Neutrophil (primary cell): ENCODE measurements at regions not wholly inside any gene's neighbourhood (a gene's known extent, or its start where the extent isn't known, plus 50 kb on each side); places are given as distances from the start of the nearest gene placed in this dataset.

ENCODE experiments used
- H3K27ac ChIP-seq: fragments of 200-600 bp; sonication (generic); 2 replicates; pipeline ENCODE4 v1.5.1; 2016; ENCODE audit warnings: mild to moderate bottlenecking, moderate library complexity
- H3K27me3 ChIP-seq: fragments of 200-600 bp; sonication (generic); 2 replicates; pipeline ENCODE4 v1.6.0; 2016; ENCODE audit warnings: mild to moderate bottlenecking
- H3K36me3 ChIP-seq: fragments of 200-600 bp; sonication (generic); 2 replicates; pipeline ENCODE4 v1.5.1; 2017
- H3K4me1 ChIP-seq, 2 experiments: fragments of 200-600 bp in 1 of 2; sonication (generic) in 1 of 2; 1 replicate in 1 of 2; 2 replicates in 1 of 2; pipeline versions ENCODE4 v1.5.1 to v1.6.1; 2013 to 2016; ENCODE audit warnings: low read depth in 1 of 2, low read length in 1 of 2, mild to moderate bottlenecking in 1 of 2, moderate library complexity in 1 of 2; ENCODE audit not compliant: control insufficient read depth in 1 of 2, insufficient read depth in 1 of 2
- H3K4me3 ChIP-seq, 2 experiments: fragments of 200-600 bp in 1 of 2; sonication (generic) in 1 of 2; 1 replicate in 1 of 2; 2 replicates in 1 of 2; pipeline ENCODE4 v1.5.1; 2013 to 2016; ENCODE audit warnings: low read depth in 1 of 2, low read length in 1 of 2, mild to moderate bottlenecking in 1 of 2, moderate library complexity in 1 of 2
- H3K9me3 ChIP-seq: fragments of 200-600 bp; sonication (generic); 2 replicates; pipeline ENCODE4 v1.5.1; 2016
- TF ChIP-seq, protein P1 (sequence below): fragments of 200-600 bp; sonication (generic); IDR thresholded peaks from 2 replicates; pipeline ENCODE4 v1.5.1; 2016; ENCODE audit warnings: antibody characterized with exemption

DNA sequence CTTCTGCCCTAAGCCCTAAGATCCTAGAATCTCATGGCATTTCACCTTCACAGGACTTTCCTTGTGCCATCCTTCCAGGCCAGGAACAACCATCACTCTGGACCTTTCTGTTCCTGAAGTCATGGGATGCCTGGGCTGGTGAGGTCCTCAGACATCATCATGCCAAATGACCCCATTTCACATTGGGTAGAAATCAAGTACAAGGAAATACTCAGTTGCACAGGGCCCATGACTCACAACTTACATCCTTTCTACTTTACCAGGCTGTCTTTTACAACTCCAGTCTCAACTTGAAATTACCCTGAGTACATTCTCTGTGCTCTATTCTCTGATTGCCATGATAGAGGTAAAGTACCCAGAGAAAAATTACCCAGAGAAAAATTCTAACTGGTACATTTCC, 167.1 kb downstream of the PIK3R1 start:
- TF ChIP-seq, protein P1, sequence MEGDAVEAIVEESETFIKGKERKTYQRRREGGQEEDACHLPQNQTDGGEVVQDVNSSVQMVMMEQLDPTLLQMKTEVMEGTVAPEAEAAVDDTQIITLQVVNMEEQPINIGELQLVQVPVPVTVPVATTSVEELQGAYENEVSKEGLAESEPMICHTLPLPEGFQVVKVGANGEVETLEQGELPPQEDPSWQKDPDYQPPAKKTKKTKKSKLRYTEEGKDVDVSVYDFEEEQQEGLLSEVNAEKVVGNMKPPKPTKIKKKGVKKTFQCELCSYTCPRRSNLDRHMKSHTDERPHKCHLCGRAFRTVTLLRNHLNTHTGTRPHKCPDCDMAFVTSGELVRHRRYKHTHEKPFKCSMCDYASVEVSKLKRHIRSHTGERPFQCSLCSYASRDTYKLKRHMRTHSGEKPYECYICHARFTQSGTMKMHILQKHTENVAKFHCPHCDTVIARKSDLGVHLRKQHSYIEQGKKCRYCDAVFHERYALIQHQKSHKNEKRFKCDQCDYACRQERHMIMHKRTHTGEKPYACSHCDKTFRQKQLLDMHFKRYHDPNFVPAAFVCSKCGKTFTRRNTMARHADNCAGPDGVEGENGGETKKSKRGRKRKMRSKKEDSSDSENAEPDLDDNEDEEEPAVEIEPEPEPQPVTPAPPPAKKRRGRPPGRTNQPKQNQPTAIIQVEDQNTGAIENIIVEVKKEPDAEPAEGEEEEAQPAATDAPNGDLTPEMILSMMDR = no peak
- Histone ChIP-seq H3K27me3 (no peaks in the 10 kb centered on the region), H3K9me3 (no peaks in the 10 kb centered on the region), H3K36me3 (no peaks in the 10 kb centered on the region), H3K4me3 (no peak overlapping the region), H3K27ac (no peak overlapping the region), H3K4me1 (peaks cover 8 to 14% of the 10 kb centered on the region in 2 experiments)

DNA sequence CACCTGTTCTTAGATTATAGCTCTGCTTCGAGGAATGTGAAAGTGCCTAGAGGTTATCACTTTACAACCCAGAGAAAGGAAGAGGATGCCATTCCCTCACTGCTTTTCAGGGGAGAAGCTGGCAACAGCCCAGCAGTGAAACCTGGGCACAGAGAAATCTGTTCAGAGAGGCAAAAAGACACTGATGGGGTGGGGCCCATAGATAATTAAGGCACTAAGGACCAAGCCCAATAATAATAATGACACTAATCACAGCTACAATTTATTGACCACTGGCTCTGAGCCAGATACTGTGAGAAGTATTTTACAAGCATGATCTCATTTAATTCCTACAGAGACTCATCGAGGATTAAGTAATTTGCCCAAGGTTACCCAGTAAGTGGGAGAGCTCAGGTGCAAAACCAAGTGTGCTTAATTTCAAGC, 168.3 kb downstream of the PIK3R1 start:
- no peak overlapping the region for H3K4me3 ChIP-seq
- TF ChIP-seq, protein P1 = no peak
- H3K4me1 ChIP-seq = peaks cover 8 to 14% of the 10 kb centered on the region in 2 experiments
- H3K36me3 ChIP-seq = no peaks in the 10 kb centered on the region
- H3K27me3 ChIP-seq = no peaks in the 10 kb centered on the region
- no peak overlapping the region for H3K27ac ChIP-seq
- no peaks in the 10 kb centered on the region for H3K9me3 ChIP-seq

- Histone ChIP-seq H3K27me3 (no peaks in the 10 kb centered on the region), H3K4me3 (no peak overlapping the region), H3K27ac (no peak overlapping the region), H3K9me3 (no peaks in the 10 kb centered on the region), H3K4me1 (peaks cover 8 to 14% of the 10 kb centered on the region in 2 experiments), H3K36me3 (no peaks in the 10 kb centered on the region)
- TF ChIP-seq, protein P1 = no peak
These were observed 169.5 kb downstream of the PIK3R1 start for GRCh38 chr5:68384936-68385594.

DNA sequence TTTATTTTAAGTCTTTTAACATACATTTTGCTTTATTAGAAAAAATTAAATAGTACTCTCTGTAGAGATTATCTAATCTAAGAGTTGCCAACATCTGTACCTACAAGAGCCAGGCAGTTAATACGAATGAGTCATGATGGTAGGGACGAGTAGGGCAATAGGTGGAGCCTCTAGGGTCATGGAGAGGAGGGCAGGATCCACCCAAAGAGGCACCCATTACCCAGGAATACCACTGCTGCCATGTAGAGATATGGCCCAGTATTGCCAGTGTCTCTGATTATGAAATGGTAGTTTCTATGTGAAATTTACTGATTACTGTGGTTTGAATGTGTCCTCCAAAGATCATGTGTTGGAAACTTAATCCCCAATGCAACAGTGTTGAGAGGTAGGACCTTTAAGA, 170.4 kb downstream of the PIK3R1 start:
- TF ChIP-seq, protein P1 = no peak
- peaks cover 6 to 14% of the 10 kb centered on the region in 2 experiments for H3K4me1 ChIP-seq
- H3K27me3 ChIP-seq = no peaks in the 10 kb centered on the region
- H3K9me3 ChIP-seq = no peaks in the 10 kb centered on the region
- H3K36me3 ChIP-seq = no peaks in the 10 kb centered on the region
- H3K27ac ChIP-seq = no peak overlapping the region
- no peak overlapping the region for H3K4me3 ChIP-seq

- Histone ChIP-seq H3K27ac (no peak overlapping the region), H3K9me3 (no peaks in the 10 kb centered on the region), H3K4me1 (peaks cover 0 to 2% of the 10 kb centered on the region in 2 experiments), H3K4me3 (no peak overlapping the region), H3K27me3 (no peaks in the 10 kb centered on the region), H3K36me3 (no peaks in the 10 kb centered on the region)
- TF ChIP-seq, protein P1 = no peak
These were observed 171.7 kb downstream of the PIK3R1 start for GRCh38 chr5:68387074-68387796.
